ENCODE measurements at regions not wholly inside any gene's neighbourhood (a gene's known extent, or its start where the extent isn't known, plus 50 kb on each side); places are given as distances from the start of the nearest gene placed in this dataset.

DNA sequence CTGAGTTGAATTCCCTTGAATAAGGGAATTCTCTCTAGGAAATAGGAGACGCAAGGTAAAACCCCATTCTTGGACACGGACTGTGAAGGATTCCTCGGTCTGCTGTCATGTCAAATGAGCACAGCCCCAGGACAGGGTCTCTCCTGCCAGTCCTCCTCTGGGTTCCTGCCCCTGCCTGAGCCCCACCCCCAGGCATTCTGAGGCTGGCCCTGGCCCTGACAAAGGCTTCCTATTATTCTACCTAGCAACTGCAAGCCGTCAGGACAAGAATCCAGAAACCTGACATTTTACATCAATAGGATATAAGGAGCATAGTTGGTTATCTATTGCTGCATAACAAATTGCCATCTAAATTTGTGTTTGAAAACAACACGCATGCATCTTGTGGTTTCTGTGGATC, 253.3 kb upstream of the AGAP1 start:
- no peaks in the 10 kb centered on the region for H3K23me2 ChIP-seq (ENCODE audit: low read depth, low read length)
- H4K8ac ChIP-seq (ENCODE audit: extremely low read depth, insufficient read depth, low read length), result no peak overlapping the region
- H3K14ac ChIP-seq (ENCODE audit: insufficient read length), result no peak overlapping the region
- no peak overlapping the region for H2BK5ac ChIP-seq (ENCODE audit: low read depth, low read length)
- ChIA-PET POLR2A (ENCODE audit: partially characterized antibody) (no interaction called here), CTCF (ENCODE audit: partially characterized antibody) (no interaction called here)
- H2BK15ac ChIP-seq (ENCODE audit: low read length), result no peak overlapping the region
- no peak overlapping the region for H3K18ac ChIP-seq (ENCODE audit: extremely low read depth, low read length)
- no peak overlapping the region for H2AFZ ChIP-seq (ENCODE audit: low read length)
- no peaks in the 10 kb centered on the region for H3K4me1 ChIP-seq (replicated peaks in 1 of 4; ENCODE audit: control insufficient read depth in 3 of 4, insufficient read depth in 4 of 4, low read length in 3 of 4)
- H3K56ac ChIP-seq (replicated peaks; ENCODE audit: insufficient read length, low read depth, low read length), result no peak overlapping the region
- no peak overlapping the region for H2BK120ac ChIP-seq (replicated peaks; ENCODE audit: low read depth, low read length)
- no peaks in the 10 kb centered on the region for H3K36me3 ChIP-seq (ENCODE audit: control insufficient read depth in 2 of 4, insufficient read depth in 4 of 4, low read length in 3 of 4)
- no peak for FAIRE-seq
- H3K9me3 ChIP-seq (ENCODE audit: insufficient read depth in 2 of 2, low read depth in 1 of 2, low read length in 1 of 2), result no peaks in the 10 kb centered on the region
- no peaks in the 10 kb centered on the region for H4K20me1 ChIP-seq (replicated peaks in 1 of 2; ENCODE audit: control insufficient read depth in 1 of 2, insufficient read depth in 2 of 2, low read length in 2 of 2)
- no peak for DNase-seq (ENCODE audit: low read depth in 1 of 2, low spot score in 2 of 2)
- H3K27me3 ChIP-seq (replicated peaks in 1 of 4; ENCODE audit: control insufficient read depth in 3 of 4, extremely low read depth in 1 of 4, insufficient read depth in 3 of 4, low read length in 3 of 4), result no peaks in the 10 kb centered on the region
- no peak overlapping the region for H3K4me3 ChIP-seq (ENCODE audit: extremely low read depth in 1 of 4, insufficient read depth in 2 of 4, low read depth in 3 of 4, low read length in 4 of 4)
- no peak overlapping the region for H3K4me2 ChIP-seq (ENCODE audit: insufficient read depth in 1 of 2, low read depth in 2 of 2, low read length in 2 of 2)
- H2BK12ac ChIP-seq (ENCODE audit: low read depth, low read length), result no peak overlapping the region
- H3K79me1 ChIP-seq (ENCODE audit: low read depth, low read length), result no peaks in the 10 kb centered on the region
- no peak overlapping the region for H3K27ac ChIP-seq (ENCODE audit: low read depth, low read length)
- TF ChIP-seq CEBPB (IDR thresholded peaks at IDR 0.05; ENCODE audit: low read depth, low read length) (no peak), JUND (IDR thresholded peaks at IDR 0.05; ENCODE audit: low read length) (no peak), RFX5 (IDR thresholded peaks at IDR 0.05; ENCODE audit: borderline replicate concordance, low read depth, low read length) (peak; percentile 67; the same call in 1 of the 2 replicates)
- no peak overlapping the region for H2AK5ac ChIP-seq (ENCODE audit: low read depth, low read length)
- no peak overlapping the region for H4K5ac ChIP-seq (ENCODE audit: insufficient read length, low read depth, low read length)
- H3K23ac ChIP-seq (ENCODE audit: insufficient read length), result no peak overlapping the region
- no peak overlapping the region for H3K9ac ChIP-seq (replicated peaks in 1 of 4; ENCODE audit: extremely low read depth in 1 of 4, low read depth in 3 of 4, low read length in 3 of 4)
- WGBS, 2 experiments (ENCODE audit: extremely low coverage in 1 of 2, insufficient coverage in 1 of 2, insufficient read length in 1 of 2, insufficient replicate concordance in 2 of 2, low coverage in 1 of 2, low lambda C conversion rate in 2 of 2, missing lambda C conversion rate in 1 of 2), result 73% methylated on average over 5 of the region's 5 CpGs; no CpG with 5 or more reads in 1 of the 2 experiments
- H3K79me2 ChIP-seq (ENCODE audit: control insufficient read depth in 1 of 2, insufficient read depth in 2 of 2, low read length in 2 of 2), result no peaks in the 10 kb centered on the region
- no peak overlapping the region for H2BK20ac ChIP-seq (ENCODE audit: low read length)
- H4K91ac ChIP-seq (replicated peaks; ENCODE audit: insufficient read length, low read length), result no peak overlapping the region
- no peak overlapping the region for H3K4ac ChIP-seq (replicated peaks; ENCODE audit: insufficient read length, low read depth, low read length)
